Neural crest cell (in vitro differentiated cells): ENCODE measurements at regions not wholly inside any gene's neighbourhood (a gene's known extent, or its start where the extent isn't known, plus 50 kb on each side); places are given as distances from the start of the nearest gene placed in this dataset.

Source experiments
- DNase-seq: peaks from one replicate; pipeline ENCODE4 v3.0.0; 2021; ENCODE audit warnings: low read depth, mixed read lengths, low spot score
- H3K27ac Mint-ChIP-seq: one replicate; pipeline ENCODE4 v1.8.0; 2021; ENCODE audit warnings: mild to moderate bottlenecking, mixed read lengths; ENCODE audit not compliant: unreplicated experiment
- H3K27me3 Mint-ChIP-seq: 2 replicates; pipeline ENCODE4 v1.8.0; 2021; ENCODE audit warnings: low read depth, mild to moderate bottlenecking, mixed read lengths
- H3K36me3 Mint-ChIP-seq: 2 replicates; pipeline ENCODE4 v1.8.0; 2021; ENCODE audit warnings: low read depth, mild to moderate bottlenecking, mixed read lengths
- H3K4me1 Mint-ChIP-seq: 2 replicates; pipeline ENCODE4 v1.8.0; 2021; ENCODE audit warnings: mixed read lengths
- H3K4me3 Mint-ChIP-seq: one replicate; pipeline ENCODE4 v1.8.0; 2021; ENCODE audit warnings: mild to moderate bottlenecking, mixed read lengths
- H3K9me3 Mint-ChIP-seq: 2 replicates; pipeline ENCODE4 v1.8.0; 2021; ENCODE audit warnings: mixed read lengths
- TF ChIP-seq, protein P1 (sequence below): fragments of 200-600 bp; sonication (generic); conservative IDR thresholded peaks from 2 replicates; pipeline ENCODE4 v1.5.0; 2021; ENCODE audit warnings: antibody characterized with exemption, mild to moderate bottlenecking

DNA sequence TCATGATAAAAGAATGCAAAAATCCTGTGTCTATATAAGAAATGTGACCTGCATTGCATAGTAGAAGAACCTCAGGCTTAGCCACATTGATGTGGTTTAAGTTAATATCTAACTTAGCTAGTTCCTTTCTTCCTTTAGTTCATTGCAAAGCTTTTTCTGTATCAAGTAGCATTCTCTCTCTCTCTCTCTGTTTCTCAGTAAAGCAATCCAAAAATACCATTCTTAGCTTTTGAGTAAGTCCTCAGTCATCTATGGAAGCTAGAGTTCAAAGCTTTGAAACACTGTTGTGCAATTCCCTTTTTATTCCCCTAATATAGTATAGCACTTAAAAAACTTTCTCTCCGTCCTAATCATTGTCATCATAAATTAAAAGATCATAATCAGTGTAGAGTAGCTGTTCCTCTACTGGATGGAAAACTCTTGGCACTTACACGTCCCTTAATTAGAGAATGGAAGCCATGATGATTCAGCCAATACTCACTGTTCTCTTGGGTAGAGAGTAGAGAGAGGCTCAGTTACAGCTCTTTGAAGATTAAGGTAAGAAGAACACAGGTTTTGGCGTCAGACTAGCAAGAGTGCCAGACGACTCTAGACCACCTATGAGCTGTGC is 350.3 kb upstream of the LYPLAL1 start:
- TF ChIP-seq, protein P1, sequence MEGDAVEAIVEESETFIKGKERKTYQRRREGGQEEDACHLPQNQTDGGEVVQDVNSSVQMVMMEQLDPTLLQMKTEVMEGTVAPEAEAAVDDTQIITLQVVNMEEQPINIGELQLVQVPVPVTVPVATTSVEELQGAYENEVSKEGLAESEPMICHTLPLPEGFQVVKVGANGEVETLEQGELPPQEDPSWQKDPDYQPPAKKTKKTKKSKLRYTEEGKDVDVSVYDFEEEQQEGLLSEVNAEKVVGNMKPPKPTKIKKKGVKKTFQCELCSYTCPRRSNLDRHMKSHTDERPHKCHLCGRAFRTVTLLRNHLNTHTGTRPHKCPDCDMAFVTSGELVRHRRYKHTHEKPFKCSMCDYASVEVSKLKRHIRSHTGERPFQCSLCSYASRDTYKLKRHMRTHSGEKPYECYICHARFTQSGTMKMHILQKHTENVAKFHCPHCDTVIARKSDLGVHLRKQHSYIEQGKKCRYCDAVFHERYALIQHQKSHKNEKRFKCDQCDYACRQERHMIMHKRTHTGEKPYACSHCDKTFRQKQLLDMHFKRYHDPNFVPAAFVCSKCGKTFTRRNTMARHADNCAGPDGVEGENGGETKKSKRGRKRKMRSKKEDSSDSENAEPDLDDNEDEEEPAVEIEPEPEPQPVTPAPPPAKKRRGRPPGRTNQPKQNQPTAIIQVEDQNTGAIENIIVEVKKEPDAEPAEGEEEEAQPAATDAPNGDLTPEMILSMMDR = no peak
- no peak overlapping the region for H3K4me3 Mint-ChIP-seq
- no peaks in the 10 kb centered on the region for H3K27me3 Mint-ChIP-seq
- H3K4me1 Mint-ChIP-seq = no peaks in the 10 kb centered on the region
- no peak overlapping the region for H3K27ac Mint-ChIP-seq
- peaks cover 3% of the 10 kb centered on the region for H3K36me3 Mint-ChIP-seq
- peaks cover 8% of the 10 kb centered on the region for H3K9me3 Mint-ChIP-seq
- no peak for DNase-seq

DNA sequence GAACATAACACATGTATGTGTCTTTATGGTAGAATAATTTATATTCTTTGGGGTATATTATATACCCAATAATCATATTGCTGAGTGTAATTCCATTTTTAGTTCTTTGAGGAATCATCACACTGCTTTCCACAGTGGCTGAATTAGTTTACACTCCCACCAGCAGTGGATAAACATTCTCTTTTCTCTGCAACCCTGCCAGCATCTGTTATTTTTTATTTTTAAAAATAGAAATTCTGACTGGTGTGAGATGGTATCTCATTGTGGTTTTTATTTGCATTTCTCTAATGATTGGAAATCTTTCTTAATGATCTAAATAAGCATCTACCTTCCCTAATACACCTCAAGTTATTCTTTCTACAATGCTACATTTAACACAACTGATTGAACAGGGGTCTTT is 346.2 kb upstream of the LYPLAL1 start:
- H3K36me3 Mint-ChIP-seq = no peaks in the 10 kb centered on the region
- TF ChIP-seq, protein P1 = no peak
- no peak overlapping the region for H3K4me3 Mint-ChIP-seq
- no peak overlapping the region for H3K27ac Mint-ChIP-seq
- peaks cover 2% of the 10 kb centered on the region for H3K9me3 Mint-ChIP-seq
- H3K4me1 Mint-ChIP-seq = no peaks in the 10 kb centered on the region
- no peaks in the 10 kb centered on the region for H3K27me3 Mint-ChIP-seq
- DNase-seq = no peak

DNA sequence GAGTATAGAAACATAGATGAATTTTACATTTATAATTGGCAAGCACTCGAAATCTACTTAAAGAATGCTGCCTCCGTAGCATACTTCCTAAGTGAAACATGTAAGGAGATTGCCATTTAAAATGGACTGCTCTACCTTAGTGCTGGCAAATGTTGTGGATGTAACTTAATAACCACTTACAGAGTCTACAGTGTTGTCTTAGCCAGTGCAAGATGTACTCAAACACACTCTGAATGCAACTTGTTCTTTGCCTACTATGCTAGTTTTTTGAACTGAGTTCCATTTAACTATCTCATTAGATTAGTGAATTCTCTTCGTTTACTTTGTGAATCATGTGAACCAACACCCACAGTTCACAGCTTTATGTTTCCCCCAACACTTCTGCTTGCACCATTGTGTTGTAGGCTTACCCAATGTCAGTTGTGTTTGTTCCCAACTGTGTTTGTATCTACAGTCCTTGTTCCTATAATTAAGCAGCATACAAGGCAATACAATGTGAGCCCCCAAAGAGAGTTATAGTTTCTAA is 345.5 kb upstream of the LYPLAL1 start:
- Mint-ChIP-seq H3K27me3 (no peaks in the 10 kb centered on the region), H3K27ac (no peak overlapping the region), H3K9me3 (peaks cover 2% of the 10 kb centered on the region), H3K36me3 (no peaks in the 10 kb centered on the region), H3K4me3 (no peak overlapping the region), H3K4me1 (no peaks in the 10 kb centered on the region)
- TF ChIP-seq, protein P1 = no peak
- DNase-seq = no peak

DNA sequence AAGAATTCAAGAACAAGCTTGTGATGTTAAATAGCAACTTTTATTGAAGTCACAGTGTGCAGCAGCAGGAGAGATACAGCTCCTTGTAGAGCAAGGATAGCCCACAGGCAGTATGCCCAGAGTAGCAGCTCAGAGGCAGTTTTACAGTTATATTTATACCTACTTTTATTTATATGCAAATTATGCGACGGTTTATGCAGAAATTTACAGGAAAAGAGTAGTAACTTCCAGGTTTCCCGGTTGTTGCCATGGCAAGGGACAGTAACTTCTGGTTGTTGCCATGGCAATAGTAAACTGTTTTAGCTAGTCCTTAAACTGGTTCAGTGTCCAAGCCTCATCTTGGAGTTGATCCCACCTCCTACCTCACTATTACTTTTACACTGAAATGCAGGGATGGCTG is 344.6 kb upstream of the LYPLAL1 start:
- Mint-ChIP-seq H3K4me3 (no peak overlapping the region), H3K9me3 (peaks cover 2% of the 10 kb centered on the region), H3K27me3 (no peaks in the 10 kb centered on the region), H3K27ac (no peak overlapping the region), H3K36me3 (no peaks in the 10 kb centered on the region), H3K4me1 (no peaks in the 10 kb centered on the region)
- TF ChIP-seq, protein P1 = no peak
- no peak for DNase-seq

DNA sequence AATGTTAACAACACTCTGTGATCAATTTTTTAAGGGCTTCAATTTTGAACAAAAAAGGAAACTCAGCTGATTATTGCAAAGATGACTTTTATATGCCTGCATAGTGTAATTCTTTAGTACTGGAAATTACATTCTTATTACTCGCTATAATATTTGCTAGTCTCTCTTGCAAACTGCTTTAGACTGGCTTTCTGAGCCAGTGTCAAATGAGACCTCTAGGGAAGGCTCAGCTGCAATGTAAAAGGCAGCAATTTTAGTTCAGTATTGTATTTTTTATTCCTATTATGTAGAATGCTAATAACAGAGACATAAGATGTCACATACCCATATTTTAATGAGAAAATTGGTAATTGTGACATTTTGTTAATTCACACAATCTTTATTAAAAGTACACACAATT is 338.1 kb upstream of the LYPLAL1 start:
- no peaks in the 10 kb centered on the region for H3K27me3 Mint-ChIP-seq

More for the DNA sequence above, 338.1 kb upstream of the LYPLAL1 start:
- TF ChIP-seq, protein P1 = no peak
- no peak for DNase-seq
- H3K36me3 Mint-ChIP-seq = no peaks in the 10 kb centered on the region
- H3K9me3 Mint-ChIP-seq = peaks cover 3% of the 10 kb centered on the region
- H3K4me3 Mint-ChIP-seq = no peak overlapping the region
- H3K27ac Mint-ChIP-seq = no peak overlapping the region
- no peaks in the 10 kb centered on the region for H3K4me1 Mint-ChIP-seq
